ENCODE measurements at regions not wholly inside any gene's neighbourhood (a gene's known extent, or its start where the extent isn't known, plus 50 kb on each side); places are given as distances from the start of the nearest gene placed in this dataset.
"Not testable (repeated sequence)": the region's sequence is repeated elsewhere in the genome, so short reads cannot be mapped to it uniquely, and the experiment has no call there.

DNA sequence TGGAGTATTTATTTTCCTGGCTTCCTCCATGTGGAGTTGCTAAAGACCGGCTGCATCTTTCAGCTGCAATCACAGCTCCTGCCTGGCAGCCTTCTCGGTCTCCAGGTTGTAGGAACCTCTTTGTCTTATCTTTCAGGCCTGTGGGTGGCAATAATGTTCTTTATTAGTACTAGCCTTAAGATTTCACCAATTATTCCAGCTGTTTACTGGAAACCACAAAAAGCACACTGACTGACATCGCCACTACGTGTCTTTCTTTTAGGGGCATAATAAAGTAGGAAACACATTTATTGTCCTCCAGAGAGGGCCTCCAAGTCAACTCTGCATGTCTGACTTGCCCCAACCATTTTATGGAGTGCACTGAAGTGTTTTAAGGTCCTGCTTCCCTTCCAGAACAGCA, 1116.5 kb upstream of the TMEM132C start:
- DNase-seq (no peak), ATAC-seq (no peak)
- intact Hi-C loops (cut with DNase I): no loop called here

DNA sequence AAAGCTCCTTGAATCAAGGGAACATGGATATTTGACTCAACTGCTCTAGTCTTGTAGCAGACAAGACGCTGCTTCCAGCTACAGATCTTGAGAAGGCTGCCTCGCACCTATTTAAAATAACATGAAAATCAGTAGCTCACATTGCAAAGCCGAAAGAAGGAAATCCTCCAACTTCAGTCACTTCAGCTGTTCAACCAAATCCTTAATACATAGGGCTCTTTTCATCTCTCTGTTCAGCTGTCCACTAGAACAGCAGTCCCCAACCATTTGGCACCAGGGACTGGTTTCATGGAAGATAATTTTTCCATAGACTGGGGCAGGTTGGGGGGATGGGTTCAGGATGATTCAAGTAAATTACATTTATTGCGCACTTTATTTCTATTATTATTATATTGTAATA, 1116.0 kb upstream of the TMEM132C start:
- DNase-seq (no peak), ATAC-seq (no peak)
- intact Hi-C loops (cut with DNase I): no loop called here

DNA sequence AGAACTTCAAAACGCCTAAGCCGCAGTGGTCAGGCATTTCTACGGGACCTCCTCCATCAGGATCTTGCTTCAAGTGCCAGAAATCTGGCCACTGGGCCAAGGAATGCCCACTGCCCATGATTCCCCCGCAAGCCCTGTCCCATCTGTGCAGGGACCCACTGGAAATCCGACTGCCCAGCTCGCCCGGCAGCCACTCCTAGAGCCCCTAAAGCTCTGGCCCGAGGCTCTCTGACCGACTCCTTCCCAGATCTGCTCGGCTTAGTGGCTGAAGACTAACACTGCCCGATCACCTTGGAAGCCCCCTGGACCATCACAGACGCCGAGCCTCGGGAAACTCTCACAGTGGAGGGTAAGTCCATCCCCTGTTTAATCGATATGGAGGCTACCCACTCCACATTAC, 1113.0 kb upstream of the TMEM132C start:
- no peak for ATAC-seq
- no peak for DNase-seq

DNA sequence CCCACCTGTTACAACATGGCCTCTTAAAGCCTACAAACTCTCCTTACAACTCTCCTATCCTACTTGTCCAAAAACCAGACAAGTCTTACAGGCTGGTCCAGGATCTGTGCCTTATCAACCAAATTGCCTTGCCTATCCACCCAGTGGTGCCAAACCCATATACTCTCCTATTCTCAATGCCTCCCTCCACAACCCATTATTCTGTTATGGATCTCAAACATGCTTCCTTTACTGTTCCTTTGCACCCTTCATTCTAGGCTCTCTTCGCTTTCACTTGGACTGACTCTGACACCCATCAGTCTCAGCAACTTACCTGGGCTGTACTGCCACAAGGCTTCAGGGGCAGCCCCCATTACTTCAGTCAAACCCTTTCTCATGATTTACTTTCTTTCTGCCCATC, 1112.1 kb upstream of the TMEM132C start:
- intact Hi-C loops (cut with DNase I); DNase-seq; ATAC-seq: not testable (repeated sequence)

More for the DNA sequence above, 1113.0 kb upstream of the TMEM132C start:
- intact Hi-C loops (cut with DNase I): no loop called here

DNA sequence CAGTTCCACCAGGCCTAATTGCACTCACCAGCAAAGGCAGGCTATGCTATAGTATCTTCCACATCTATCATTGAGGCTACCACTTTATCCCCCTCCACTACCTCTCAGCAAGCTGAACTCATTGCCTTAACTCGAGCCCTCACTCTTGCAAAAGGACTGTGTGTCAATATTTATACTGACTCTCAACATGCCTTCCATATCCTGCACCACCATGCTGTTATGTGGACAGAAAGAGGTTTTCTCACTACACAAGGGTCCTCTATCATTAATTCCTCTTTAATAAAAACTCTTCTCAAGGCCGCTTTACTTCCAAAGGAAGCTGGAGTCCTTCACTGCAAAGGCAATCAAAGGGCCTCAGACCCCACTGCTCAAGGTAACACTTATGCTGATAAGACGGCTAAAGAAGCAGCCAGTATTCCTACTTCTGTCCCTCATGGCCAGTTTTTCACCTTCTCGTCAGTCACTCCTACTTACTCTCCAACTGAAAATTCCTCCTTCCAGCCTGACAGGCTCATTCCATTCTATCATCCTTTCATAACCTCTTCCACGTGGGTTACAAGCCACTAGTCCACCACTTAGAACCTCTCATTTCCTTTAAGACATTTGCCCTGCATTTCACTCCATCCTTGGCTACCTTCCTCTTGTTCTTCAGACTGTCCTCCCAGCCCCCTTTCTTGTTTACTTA, 1110.9 kb upstream of the TMEM132C start:
- DNase-seq; ATAC-seq; intact Hi-C loops (cut with DNase I): not testable (repeated sequence)

DNA sequence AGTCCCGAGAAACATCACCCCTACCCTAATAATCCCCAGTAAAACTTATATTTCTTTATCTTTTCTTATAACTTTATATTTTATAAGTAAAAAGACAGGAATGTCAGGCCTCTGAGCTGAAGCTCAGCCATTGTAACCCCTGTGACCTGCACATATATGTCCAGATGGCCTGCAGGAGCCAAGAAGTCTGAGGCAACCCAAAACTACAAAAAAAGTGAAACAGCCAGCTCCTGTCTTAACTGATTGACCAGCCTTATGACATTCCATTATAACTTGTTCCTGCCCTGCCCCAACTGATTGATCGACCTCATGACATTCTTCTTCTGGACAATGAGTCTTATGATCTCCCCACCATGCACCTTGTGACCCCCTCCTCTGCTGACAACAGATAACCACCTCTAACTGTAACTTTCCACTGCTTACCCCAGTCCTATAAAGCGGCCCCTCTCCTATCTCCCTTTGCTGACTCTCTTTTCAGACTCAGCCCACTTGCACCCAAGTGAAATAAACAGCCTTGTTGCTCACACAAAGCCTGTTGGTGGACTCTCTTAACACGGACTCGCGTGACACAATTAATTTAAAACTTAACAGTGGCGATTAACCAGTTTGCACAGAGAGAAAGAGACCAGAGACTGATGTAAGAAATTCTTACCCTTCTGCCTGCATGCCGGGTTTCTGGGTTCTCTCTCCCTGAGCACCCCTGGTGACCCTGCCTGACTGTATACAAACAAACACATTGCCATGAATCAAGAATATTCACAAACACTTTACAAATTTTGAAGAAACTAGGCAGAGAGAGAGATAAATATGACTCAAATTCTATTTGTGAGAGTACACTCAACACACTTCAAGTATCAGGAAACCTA, 1109.2 kb upstream of the TMEM132C start:
- DNase-seq; intact Hi-C loops (cut with DNase I); ATAC-seq: not testable (repeated sequence)

DNA sequence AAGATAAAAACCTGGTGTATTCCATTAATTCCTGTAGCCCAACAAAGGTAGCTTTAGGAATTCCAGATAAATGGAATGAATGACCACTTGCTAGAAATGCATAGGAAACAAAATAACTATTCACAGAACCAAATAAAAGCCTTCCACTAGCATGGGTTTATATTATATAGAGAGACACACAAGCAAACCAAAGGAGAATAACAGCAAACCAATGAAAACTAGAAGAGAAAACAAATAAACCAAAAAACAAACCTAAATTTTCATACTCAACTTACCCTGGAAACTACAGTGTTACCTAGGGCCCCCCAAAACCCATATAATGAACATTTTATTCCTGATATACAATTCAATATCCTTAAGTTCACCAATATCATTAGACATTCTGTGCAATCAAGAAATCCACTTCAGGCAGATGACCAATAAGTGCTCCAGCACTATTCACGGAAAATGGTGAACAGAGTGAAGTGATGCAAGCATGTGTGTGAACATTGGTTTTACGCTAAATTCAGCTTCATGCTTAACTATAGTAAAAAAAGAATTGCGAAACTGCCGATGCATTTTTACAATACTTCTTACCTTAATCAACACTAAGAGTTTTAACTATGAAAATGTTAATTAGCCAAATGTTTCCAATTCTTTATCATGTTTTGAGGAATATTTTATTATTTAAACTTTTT, 1108.4 kb upstream of the TMEM132C start:
- intact Hi-C loops (cut with DNase I): no loop called here
- no peak for DNase-seq
- ATAC-seq: no peak

DNA sequence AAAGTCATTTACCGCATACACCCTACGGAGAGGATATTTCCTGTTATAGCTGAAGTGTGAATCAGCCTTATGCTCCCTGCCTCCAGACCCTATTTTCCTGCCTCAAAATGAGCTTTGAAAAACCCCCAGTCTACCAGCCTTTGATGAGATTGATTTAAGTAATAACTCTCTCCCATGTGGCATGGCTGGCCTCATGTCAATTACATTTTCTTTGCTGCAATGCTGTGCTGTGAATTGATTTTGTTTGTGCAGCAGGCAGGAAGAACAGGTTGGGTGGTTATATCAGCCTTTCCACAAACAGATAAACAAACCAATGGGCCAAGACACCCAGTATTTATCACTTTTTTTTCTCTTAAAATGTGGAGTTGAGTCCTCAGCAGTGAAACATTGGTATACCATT, 1105.5 kb upstream of the TMEM132C start:
- no peak for DNase-seq
- intact Hi-C loops (cut with DNase I): no loop called here
- ATAC-seq: no peak

DNA sequence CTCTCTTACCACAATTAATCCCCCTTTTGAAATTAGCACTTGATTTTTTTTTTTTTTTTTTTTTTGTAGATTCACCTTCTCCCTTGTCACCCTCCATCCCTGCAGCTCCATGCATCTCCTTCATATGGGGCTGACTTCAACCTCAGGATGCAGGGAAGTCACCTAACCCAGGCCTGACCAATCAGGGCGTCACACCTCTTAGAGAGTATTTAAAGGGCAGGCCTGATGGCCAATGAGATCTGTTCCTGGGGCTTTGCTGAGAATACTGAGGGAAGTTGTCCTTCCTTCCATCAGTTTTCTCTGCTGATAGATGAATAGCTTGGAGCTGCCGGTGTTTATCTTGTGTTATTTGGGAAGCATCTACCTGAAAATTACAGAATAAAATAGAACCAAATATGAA, 1104.7 kb upstream of the TMEM132C start:
- no peak for DNase-seq
- intact Hi-C loops (cut with DNase I): no loop called here
- ATAC-seq: no peak

DNA sequence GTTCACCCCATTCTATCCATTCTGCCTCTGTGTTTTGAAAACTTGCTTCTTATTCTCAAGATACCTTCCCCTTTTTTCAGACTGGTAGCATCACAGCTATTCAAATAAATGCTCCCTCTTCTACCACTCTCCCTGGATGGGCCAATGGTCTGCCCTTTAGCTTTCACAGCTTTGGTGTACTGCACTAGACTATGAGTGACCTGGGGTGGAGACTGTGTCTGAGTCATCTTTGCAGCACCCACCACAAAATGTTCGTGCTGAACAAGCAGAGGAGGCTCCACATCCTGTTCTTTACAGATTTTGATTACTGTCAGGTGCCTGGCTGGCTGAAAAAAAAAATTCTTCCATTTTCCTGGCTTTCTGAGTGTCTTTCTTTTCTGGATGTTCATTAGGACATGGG, 1104.1 kb upstream of the TMEM132C start:
- DNase-seq: no peak
- intact Hi-C loops (cut with DNase I): no loop called here
- peak in 1 of 2 donors; percentile 14 for ATAC-seq

DNA sequence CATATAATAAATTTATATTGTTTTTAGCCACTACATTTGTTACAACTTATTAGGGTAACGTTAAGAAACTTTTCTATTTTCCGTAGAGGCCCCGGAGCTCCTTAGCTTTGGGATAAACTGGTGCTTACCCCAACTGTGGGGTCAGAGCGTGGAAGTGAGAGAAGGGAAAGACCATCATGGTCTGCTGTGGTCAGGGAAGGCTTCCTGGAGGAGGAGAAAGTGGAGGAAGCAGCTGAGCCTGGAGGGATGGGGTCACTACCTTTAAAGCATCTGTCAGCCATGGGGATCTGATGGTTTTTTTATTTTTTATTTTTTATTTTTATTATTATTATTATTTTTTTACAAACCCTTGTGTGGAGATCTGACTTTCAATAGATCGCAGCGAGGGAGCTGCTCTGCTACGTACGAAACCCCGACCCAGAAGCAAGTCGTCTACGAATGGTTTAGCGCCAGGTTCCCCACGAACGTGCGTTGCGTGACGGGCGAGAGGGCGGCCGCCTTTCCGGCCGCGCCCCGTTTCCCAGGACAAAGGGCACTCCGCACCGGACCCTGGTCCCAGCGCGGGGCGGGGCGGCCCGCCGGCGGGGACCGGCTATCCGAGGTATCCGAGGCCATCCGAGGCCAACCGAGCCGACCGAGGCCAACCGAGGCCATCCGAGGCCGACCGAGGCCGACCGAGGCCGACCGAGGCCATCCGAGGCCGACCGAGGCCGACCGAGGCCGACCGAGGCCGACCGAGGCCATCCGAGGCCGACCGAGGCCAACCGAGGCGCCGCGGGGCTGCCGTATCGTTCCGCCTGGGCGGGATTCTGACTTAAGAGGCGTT, 1101.2 kb upstream of the TMEM132C start:
- intact Hi-C loops (cut with DNase I): no loop called here
- peak; percentile 98 to 99 for ATAC-seq
- peak; percentile 91 for DNase-seq

DNA sequence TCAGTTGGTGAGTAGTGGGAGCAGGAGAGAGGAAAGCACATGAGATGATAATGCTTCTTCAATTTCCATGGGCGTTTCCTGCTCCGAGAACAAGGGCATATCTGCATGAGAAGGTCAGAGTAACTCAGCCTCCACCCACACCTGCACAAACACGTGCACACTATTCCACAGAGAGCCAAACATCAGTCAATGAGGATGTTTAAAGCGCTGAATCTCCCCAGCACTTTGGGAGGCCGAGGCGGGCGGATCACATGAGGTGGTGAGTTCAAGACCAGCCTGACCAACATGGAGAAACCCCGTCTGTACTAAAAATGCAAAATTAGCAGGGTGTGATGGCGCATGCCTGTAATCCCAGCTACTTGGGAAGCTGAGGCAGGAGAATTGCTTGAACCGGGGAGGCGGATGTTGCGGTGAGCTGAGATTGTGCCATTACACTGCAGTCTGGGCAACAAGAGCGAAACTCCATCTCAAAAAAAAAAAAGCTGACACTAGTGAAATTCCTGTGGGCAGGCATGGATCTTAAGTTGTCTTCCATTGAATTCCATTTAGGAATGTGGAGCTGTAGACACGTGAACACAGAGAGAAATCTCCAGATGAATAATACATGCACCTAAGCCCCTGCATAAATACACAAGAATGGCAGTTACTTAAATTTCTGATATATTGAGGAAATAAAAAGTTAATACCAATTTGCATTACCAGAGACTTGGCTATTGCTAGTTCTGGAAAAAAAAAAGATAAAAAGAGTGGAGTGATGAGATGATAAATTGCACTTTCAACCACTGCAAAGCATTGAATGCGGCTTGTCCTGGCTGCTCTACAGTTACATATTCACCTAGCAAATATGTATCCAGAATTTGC, 1097.4 kb upstream of the TMEM132C start:
- DNase-seq (no peak), ATAC-seq (no peak)
- intact Hi-C loops (cut with DNase I): no loop called here

DNA sequence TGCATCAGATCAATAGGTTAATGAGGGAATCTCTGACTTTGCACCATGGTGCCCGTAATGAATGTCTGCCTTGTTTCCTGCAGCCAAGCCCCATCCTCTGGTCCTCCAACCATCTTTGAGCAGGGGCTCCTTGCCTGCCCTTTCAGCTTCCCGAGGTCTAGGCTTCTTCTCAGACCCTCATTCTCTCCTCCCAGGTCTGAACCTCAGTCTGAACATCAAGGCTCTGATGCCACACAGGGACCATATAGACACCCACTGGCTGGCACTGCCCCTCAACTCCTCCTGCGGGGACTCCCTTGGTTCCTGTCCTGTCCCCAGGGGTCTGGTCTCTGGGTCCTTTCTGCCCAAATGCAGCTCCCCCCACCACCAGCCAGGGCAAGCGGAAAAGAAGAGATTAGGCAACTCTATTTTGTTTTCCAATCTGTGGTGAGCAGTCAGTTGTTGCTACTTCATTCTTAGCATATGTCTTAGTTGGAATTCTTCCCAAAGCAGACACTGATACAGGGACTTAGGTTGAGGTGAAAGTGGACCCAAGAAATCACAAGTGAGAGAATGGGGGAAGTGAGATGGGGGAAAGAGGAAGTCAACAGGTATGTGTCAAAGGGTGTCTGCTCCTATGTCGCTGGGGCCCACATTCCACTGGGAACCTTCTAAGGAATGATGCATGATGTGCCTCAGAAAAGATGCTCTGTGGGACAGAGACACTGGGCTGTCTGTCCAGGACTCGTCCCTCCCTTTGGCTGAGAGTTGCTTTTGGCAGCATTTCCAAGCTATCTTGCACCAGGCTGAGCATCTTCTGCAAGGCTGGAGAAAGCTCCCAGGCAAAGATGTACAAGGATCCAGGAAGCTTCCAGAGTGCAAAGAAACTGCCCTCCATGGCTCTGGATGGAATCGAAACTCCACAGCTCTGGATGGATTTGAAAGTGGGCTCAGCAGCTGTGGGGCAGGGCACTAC, 1096.5 kb upstream of the TMEM132C start:
- intact Hi-C loops (cut with DNase I): no loop called here
- no peak for ATAC-seq
- DNase-seq: no peak

DNA sequence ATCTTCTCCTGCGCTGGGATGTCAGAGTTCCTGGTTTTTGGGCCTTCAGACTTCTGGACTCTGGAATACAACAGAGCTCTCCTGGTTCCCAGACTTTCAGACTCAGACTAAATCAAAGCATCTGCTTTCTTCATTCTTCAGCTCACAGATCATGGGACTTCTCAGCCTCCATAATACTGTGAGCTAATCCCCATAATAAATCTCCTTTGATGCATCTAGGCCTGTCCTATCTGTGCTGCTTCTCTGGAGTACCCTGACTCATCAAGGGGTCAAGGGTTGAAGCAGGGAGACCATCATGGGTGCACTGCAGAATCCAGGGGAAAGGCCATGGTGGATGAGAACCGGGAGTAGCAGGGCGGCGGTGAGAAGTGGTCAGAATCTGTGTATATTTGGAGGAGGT, 1094.1 kb upstream of the TMEM132C start:
- ATAC-seq (no peak), DNase-seq (no peak)
- intact Hi-C loops (cut with DNase I): no loop called here

DNA sequence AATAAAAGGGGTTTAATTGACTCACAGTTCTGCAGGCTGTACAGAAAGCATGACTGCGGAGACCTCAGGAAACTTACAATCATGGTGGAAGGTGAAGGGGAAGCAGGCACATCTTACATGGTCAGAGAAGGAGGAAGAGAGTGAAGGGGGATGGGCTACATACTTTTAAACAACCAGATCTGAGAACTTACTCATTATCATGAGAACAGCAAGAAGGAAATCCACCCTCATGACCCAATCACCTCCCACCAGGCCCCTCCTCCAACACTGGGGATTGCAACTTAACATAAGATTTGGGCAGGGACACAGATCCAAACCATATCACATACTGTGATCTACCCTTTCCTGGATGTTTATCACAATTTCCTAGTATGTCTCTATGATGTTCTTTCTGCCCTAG, 1093.0 kb upstream of the TMEM132C start:
- DNase-seq; intact Hi-C loops (cut with DNase I); ATAC-seq: not testable (repeated sequence)

DNA sequence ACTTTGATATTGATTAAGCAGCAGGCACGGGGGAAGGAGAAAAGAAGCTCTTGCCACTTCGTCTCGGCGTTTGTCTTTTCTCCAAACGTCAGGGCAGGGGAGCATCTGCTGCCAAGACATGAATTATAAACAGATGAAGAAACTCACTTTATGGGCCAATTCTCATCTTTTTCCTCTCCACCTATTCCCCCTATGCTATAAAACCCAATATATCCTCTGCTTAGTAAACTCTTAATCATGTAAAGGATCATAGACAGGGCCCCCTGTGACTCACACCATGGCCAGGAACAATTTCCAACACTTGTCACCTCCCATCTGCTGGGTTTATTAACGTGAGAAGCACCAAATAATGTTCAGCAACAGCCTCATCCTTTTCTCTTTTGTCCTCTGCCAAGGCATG, 1092.1 kb upstream of the TMEM132C start:
- intact Hi-C loops (cut with DNase I): no loop called here
- DNase-seq (no peak), ATAC-seq (no peak)

DNA sequence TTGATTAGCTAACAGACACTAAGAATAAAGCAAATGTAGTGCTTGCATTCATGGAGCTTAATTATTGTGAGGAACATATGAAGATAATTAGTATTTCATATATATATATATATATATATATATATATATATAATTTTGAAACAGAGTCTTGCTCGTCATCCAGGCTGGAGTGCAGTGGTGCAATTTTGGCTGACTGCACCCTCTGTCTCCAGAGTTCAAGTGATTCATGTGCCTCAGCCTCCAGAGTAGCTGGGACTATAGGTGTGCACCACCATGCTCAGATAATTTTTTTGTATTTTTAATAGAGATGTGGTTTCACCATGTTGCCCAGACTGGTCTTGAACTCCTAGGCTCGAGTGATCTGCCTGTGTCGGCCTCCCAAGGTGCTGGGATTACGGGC, 1091.6 kb upstream of the TMEM132C start:
- ATAC-seq (no peak), DNase-seq (no peak)
- intact Hi-C loops (cut with DNase I): no loop called here
